Keratinocyte (primary cell): ENCODE measurements at regions not wholly inside any gene's neighbourhood (a gene's known extent, or its start where the extent isn't known, plus 50 kb on each side); places are given as distances from the start of the nearest gene placed in this dataset.

ENCODE experiments used
- DNase-seq: peaks from one replicate; pipeline ENCODE4 v3.0.0-alpha.2; 2011; ENCODE audit warnings: low read depth, missing footprints, low spot score
- FAIRE-seq: peaks from 2 replicates; lab custom pipeline; 2011; peaks lifted over from hg19 to GRCh38; lab: Jason Lieb, UNC
- H2AFZ ChIP-seq: 2 replicates; pipeline ENCODE4 v1.6.0; 2012; ENCODE audit warnings: low read length, control low read depth, inconsistent platforms; ENCODE audit not compliant: control insufficient read depth
- H3K27ac ChIP-seq: 2 replicates; pipeline ENCODE4 v1.5.1; 2011; ENCODE audit warnings: low read length; ENCODE audit not compliant: control insufficient read depth, insufficient read depth
- H3K27me3 ChIP-seq: 3 replicates; pipeline ENCODE4 v1.6.0; 2011; ENCODE audit warnings: low read length; ENCODE audit not compliant: control insufficient read depth, insufficient read depth; ENCODE audit errors: extremely low read depth
- H3K36me3 ChIP-seq, 2 experiments: 2 replicates in 1 of 2; 3 replicates in 1 of 2; pipeline ENCODE4 v1.5.1; 2011; ENCODE audit warnings: low read length in 2 of 2, mild to moderate bottlenecking in 1 of 2; ENCODE audit not compliant: control insufficient read depth in 2 of 2, insufficient read depth in 2 of 2; ENCODE audit errors: extremely low read depth in 1 of 2
- H3K4me1 ChIP-seq: 3 replicates; pipeline ENCODE4 v1.5.1; 2011; ENCODE audit warnings: low read length; ENCODE audit not compliant: control insufficient read depth, insufficient read depth; ENCODE audit errors: extremely low read depth
- H3K4me2 ChIP-seq: 3 replicates; pipeline ENCODE4 v1.6.0; 2011; ENCODE audit warnings: low read depth, low read length; ENCODE audit not compliant: control insufficient read depth, insufficient read depth; ENCODE audit errors: extremely low read depth
- H3K4me3 ChIP-seq, 3 experiments: fragments of 200-600 bp in 1 of 3; sonication (generic) in 1 of 3; 2 replicates in 2 of 3; 3 replicates in 1 of 3; pipeline ENCODE4 v1.5.1; 2011 to 2016; ENCODE audit warnings: low read length in 3 of 3, mild to moderate bottlenecking in 3 of 3, control low read depth in 2 of 3, inconsistent platforms in 1 of 3, low read depth in 1 of 3, mixed read lengths in 1 of 3, mixed run types in 1 of 3, moderate library complexity in 1 of 3; ENCODE audit not compliant: control insufficient read depth in 2 of 3, insufficient read depth in 2 of 3; ENCODE audit errors: extremely low read depth in 1 of 3
- H3K79me2 ChIP-seq: 2 replicates; pipeline ENCODE4 v1.6.0; 2012; ENCODE audit warnings: low read length; ENCODE audit not compliant: control insufficient read depth, insufficient read depth
- H3K9ac ChIP-seq: 3 replicates; pipeline ENCODE4 v1.6.0; 2011; ENCODE audit warnings: low read length; ENCODE audit not compliant: control insufficient read depth, insufficient read depth; ENCODE audit errors: extremely low read depth
- H3K9me1 ChIP-seq: 3 replicates; pipeline ENCODE4 v1.6.0; 2011; ENCODE audit warnings: low read length; ENCODE audit not compliant: control insufficient read depth, insufficient read depth; ENCODE audit errors: extremely low read depth
- H3K9me3 ChIP-seq: 2 replicates; pipeline ENCODE4 v1.5.1; 2012; ENCODE audit warnings: low read depth, low read length; ENCODE audit not compliant: control insufficient read depth
- H4K20me1 ChIP-seq: 3 replicates; pipeline ENCODE4 v1.6.0; 2011; ENCODE audit warnings: low read length; ENCODE audit not compliant: control insufficient read depth, insufficient read depth; ENCODE audit errors: extremely low read depth
- CTCF ChIP-seq, 3 experiments: IDR thresholded peaks in 1 of 3; conservative IDR thresholded peaks in 1 of 3; optimal IDR thresholded peaks in 1 of 3; 2 replicates in 2 of 3; 3 replicates in 1 of 3; pipeline versions ENCODE3 to v1.5.1; 2011; ENCODE audit warnings: low read length in 3 of 3, mild to moderate bottlenecking in 3 of 3, moderate library complexity in 2 of 3, control low read depth in 1 of 3, inconsistent platforms in 1 of 3; ENCODE audit not compliant: insufficient read depth in 2 of 3; ENCODE audit errors: extremely low read depth in 1 of 3
- EZH2 ChIP-seq: IDR thresholded peaks from one replicate; pipeline ENCODE4 v1.6.1; 2012; ENCODE audit warnings: inconsistent platforms, mild to moderate bottlenecking, low read length, moderate library complexity
- dilution Hi-C: fragments of 300-500 bp; cut with MboI; formaldehyde crosslinking; loops from one replicate; pipeline ENCODE4 v1.7.0; 2020; ENCODE audit warnings: low sequenced_read_pairs; ENCODE audit not compliant: extremely low pct_ligation_motif_present

GRCh38 chr5:91468651-91469422 lies 85.7 kb upstream of the ARRDC3 start:
- TF ChIP-seq EZH2: no peak
- TF ChIP-seq CTCF (optimal IDR thresholded peaks at IDR 0.05 in 1 of 3, IDR thresholded peaks at IDR 0.05 in 1 of 3, conservative IDR thresholded peaks at IDR 0.05 in 1 of 3; ENCODE audit: extremely low read depth in 1 of 3, insufficient read depth in 2 of 3, low read length in 3 of 3): no peak
- FAIRE-seq (no peak), DNase-seq (no peak)
- H3K4me3 ChIP-seq: no peak overlapping the region
- H3K27me3 ChIP-seq: no peaks in the 10 kb centered on the region
- no peaks in the 10 kb centered on the region for H3K9me1 ChIP-seq
- H3K9me3 ChIP-seq: no peaks in the 10 kb centered on the region
- H3K36me3 ChIP-seq: no peaks in the 10 kb centered on the region
- H3K27ac ChIP-seq: no peak overlapping the region
- no peak overlapping the region for H3K9ac ChIP-seq
- no peaks in the 10 kb centered on the region for H4K20me1 ChIP-seq
- no peak overlapping the region for H2AFZ ChIP-seq
- H3K4me2 ChIP-seq: no peak overlapping the region
- no peaks in the 10 kb centered on the region for H3K79me2 ChIP-seq
- no peaks in the 10 kb centered on the region for H3K4me1 ChIP-seq
- dilution Hi-C loops: no loop called here

- Histone ChIP-seq H3K4me1 (no peaks in the 10 kb centered on the region), H3K79me2 (no peaks in the 10 kb centered on the region), H3K9me1 (no peaks in the 10 kb centered on the region), H3K27me3 (no peaks in the 10 kb centered on the region), H3K4me2 (no peak overlapping the region), H3K4me3 (no peak overlapping the region), H3K9ac (no peak overlapping the region), H3K36me3 (no peaks in the 10 kb centered on the region), H3K27ac (no peak overlapping the region), H4K20me1 (no peaks in the 10 kb centered on the region), H2AFZ (no peak overlapping the region), H3K9me3 (no peaks in the 10 kb centered on the region)
- dilution Hi-C loops: no loop called here
- DNase-seq (no peak), FAIRE-seq (no peak)
- TF ChIP-seq CTCF (optimal IDR thresholded peaks at IDR 0.05 in 1 of 3, IDR thresholded peaks at IDR 0.05 in 1 of 3, conservative IDR thresholded peaks at IDR 0.05 in 1 of 3; ENCODE audit: extremely low read depth in 1 of 3, insufficient read depth in 2 of 3, low read length in 3 of 3): no peak
- TF ChIP-seq EZH2: no peak
Measured at GRCh38 chr5:91464886-91465646, 81.9 kb upstream of the ARRDC3 start.
